ENCODE measurements at regions not wholly inside any gene's neighbourhood (a gene's known extent, or its start where the extent isn't known, plus 50 kb on each side); places are given as distances from the start of the nearest gene placed in this dataset.

- DNase-seq (ENCODE audit: low read depth) = peak; percentile 91
Measured at GRCh38 chr16:51326131-51326856, 175.2 kb upstream of the SALL1 start.

GRCh38 chr16:51321251-51321650 is 170.2 kb upstream of the SALL1 start:
- DNase-seq (ENCODE audit: low read depth) = peak; percentile 77

GRCh38 chr16:51317575-51317974 is 166.5 kb upstream of the SALL1 start:
- no peak for DNase-seq (ENCODE audit: low read depth)

- no peak for DNase-seq (ENCODE audit: low read depth)
Measured at GRCh38 chr16:51313198-51313597, 162.1 kb upstream of the SALL1 start.

GRCh38 chr16:51312363-51313150 is 161.5 kb upstream of the SALL1 start:
- no peak for DNase-seq (ENCODE audit: low read depth)

GRCh38 chr16:51310159-51310558 is 159.1 kb upstream of the SALL1 start:
- DNase-seq (ENCODE audit: low read depth) = no peak

- DNase-seq (ENCODE audit: low read depth) = no peak
Measured at GRCh38 chr16:51306886-51307595, 156.0 kb upstream of the SALL1 start.

GRCh38 chr16:51306116-51306515 is 155.0 kb upstream of the SALL1 start:
- no peak for DNase-seq (ENCODE audit: low read depth)

- DNase-seq (ENCODE audit: low read depth) = no peak
Measured at GRCh38 chr16:51305337-51305736, 154.3 kb upstream of the SALL1 start.

GRCh38 chr16:51302042-51302441 is 151.0 kb upstream of the SALL1 start:
- no peak for DNase-seq (ENCODE audit: low read depth)

- DNase-seq (ENCODE audit: low read depth) = no peak
Measured at GRCh38 chr16:51298800-51299199, 147.7 kb upstream of the SALL1 start.

- no peak for DNase-seq (ENCODE audit: low read depth)
Measured at GRCh38 chr16:51290442-51291285, 139.6 kb upstream of the SALL1 start.

- no peak for DNase-seq (ENCODE audit: low read depth)
Measured at GRCh38 chr16:51289336-51289735, 138.3 kb upstream of the SALL1 start.

- no peak for DNase-seq (ENCODE audit: low read depth)
Measured at GRCh38 chr16:51287121-51287755, 136.2 kb upstream of the SALL1 start.

- DNase-seq (ENCODE audit: low read depth) = no peak
Measured at GRCh38 chr16:51286272-51286671, 135.2 kb upstream of the SALL1 start.

- DNase-seq (ENCODE audit: low read depth) = peak; percentile 36
Measured at GRCh38 chr16:51276336-51276735, 125.3 kb upstream of the SALL1 start.

GRCh38 chr16:51272420-51272819 is 121.3 kb upstream of the SALL1 start:
- no peak for DNase-seq (ENCODE audit: low read depth)

- DNase-seq (ENCODE audit: low read depth) = no peak
Measured at GRCh38 chr16:51271156-51271701, 120.2 kb upstream of the SALL1 start.

GRCh38 chr16:51268237-51268636 is 117.2 kb upstream of the SALL1 start:
- DNase-seq (ENCODE audit: low read depth) = no peak

- no peak for DNase-seq (ENCODE audit: low read depth)
Measured at GRCh38 chr16:51267681-51268080, 116.6 kb upstream of the SALL1 start.

GRCh38 chr16:51262428-51262827 is 111.4 kb upstream of the SALL1 start:
- DNase-seq (ENCODE audit: low read depth) = no peak

Measured in M059J (cell line).